WERI-Rb-1 (cell line): ENCODE measurements at regions not wholly inside any gene's neighbourhood (a gene's known extent, or its start where the extent isn't known, plus 50 kb on each side); places are given as distances from the start of the nearest gene placed in this dataset.

ENCODE experiments used
- DNase-seq: peaks from one replicate; pipeline ENCODE4 v3.0.0-alpha.2; 2020
- H3K27ac ChIP-seq: fragments of 250-450 bp; sonication (Bioruptor Pico); 2 replicates; pipeline ENCODE4 v1.5.1; 2020; ENCODE audit warnings: mild to moderate bottlenecking, moderate library complexity
- H3K27me3 ChIP-seq: fragments of 250-450 bp; sonication (Bioruptor Pico); 2 replicates; pipeline ENCODE4 v1.5.1; 2021; ENCODE audit warnings: mild to moderate bottlenecking, low read depth, moderate library complexity; ENCODE audit not compliant: insufficient read depth, severe bottlenecking
- H3K36me3 ChIP-seq: fragments of 250-450 bp; sonication (Bioruptor Pico); 2 replicates; pipeline ENCODE4 v1.5.1; 2020; ENCODE audit warnings: mild to moderate bottlenecking, moderate library complexity
- H3K4me3 ChIP-seq: 2 replicates; pipeline ENCODE4 v1.5.1; 2011; ENCODE audit warnings: low read depth, mild to moderate bottlenecking, control low read depth, low read length
- H3K9me3 ChIP-seq: fragments of 250-450 bp; sonication (Bioruptor Pico); 2 replicates; pipeline ENCODE4 v1.5.1; 2021; ENCODE audit warnings: mild to moderate bottlenecking, moderate library complexity; ENCODE audit not compliant: severe bottlenecking
- TF ChIP-seq, protein P1 (sequence below): IDR thresholded peaks from 2 replicates; pipeline ENCODE4 v1.5.1; 2011; ENCODE audit warnings: low read depth, mild to moderate bottlenecking, control low read depth, inconsistent platforms, low read length

GRCh38 chr2:18998491-18998890, 359.9 kb downstream of the OSR1 start:
- peaks cover 77% of the 10 kb centered on the region for H3K27me3 ChIP-seq

DNA sequence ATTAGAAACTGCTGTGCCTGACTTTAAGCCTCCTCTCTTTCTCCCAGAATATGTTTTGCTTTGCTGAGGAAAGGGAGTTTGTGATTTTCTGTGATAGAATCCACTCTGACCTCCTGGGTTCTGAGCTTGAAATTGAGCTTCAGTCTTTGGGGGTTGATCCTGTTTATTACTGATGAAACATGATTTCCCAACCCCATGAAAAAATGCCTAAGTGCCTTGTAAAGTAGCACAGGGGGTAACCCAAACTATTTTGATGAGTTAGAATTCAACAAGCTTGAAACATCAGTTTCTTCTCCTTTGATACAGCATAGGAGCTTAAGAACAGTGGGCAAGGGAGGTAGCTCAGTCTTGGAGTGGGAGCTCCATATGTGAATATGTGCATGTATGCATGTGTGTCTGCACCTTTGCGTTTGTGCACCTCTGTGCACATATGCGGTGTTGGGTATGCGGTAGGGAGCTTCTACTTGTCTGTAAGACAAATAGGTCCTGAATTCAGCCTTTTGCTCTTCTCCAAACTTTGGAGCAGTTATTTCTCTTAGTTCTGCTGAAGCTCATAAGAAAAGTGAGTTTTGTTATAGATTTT, 364.6 kb downstream of the OSR1 start:
- no peaks in the 10 kb centered on the region for H3K36me3 ChIP-seq
- DNase-seq, result no peak
- TF ChIP-seq, protein P1, sequence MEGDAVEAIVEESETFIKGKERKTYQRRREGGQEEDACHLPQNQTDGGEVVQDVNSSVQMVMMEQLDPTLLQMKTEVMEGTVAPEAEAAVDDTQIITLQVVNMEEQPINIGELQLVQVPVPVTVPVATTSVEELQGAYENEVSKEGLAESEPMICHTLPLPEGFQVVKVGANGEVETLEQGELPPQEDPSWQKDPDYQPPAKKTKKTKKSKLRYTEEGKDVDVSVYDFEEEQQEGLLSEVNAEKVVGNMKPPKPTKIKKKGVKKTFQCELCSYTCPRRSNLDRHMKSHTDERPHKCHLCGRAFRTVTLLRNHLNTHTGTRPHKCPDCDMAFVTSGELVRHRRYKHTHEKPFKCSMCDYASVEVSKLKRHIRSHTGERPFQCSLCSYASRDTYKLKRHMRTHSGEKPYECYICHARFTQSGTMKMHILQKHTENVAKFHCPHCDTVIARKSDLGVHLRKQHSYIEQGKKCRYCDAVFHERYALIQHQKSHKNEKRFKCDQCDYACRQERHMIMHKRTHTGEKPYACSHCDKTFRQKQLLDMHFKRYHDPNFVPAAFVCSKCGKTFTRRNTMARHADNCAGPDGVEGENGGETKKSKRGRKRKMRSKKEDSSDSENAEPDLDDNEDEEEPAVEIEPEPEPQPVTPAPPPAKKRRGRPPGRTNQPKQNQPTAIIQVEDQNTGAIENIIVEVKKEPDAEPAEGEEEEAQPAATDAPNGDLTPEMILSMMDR, result no peak
- H3K27ac ChIP-seq, result no peak overlapping the region
- H3K9me3 ChIP-seq, result no peaks in the 10 kb centered on the region
- H3K4me3 ChIP-seq, result no peak overlapping the region
- H3K27me3 ChIP-seq, result peaks cover 66% of the 10 kb centered on the region

More at GRCh38 chr2:18998491-18998890, 359.9 kb downstream of the OSR1 start:
- TF ChIP-seq, protein P1, result no peak
- H3K9me3 ChIP-seq, result no peaks in the 10 kb centered on the region
- no peak overlapping the region for H3K27ac ChIP-seq
- DNase-seq, result no peak
- H3K36me3 ChIP-seq, result no peaks in the 10 kb centered on the region
- H3K4me3 ChIP-seq, result no peak overlapping the region

GRCh38 chr2:18991177-18992168, 366.9 kb downstream of the OSR1 start:
- no peak for DNase-seq

DNA sequence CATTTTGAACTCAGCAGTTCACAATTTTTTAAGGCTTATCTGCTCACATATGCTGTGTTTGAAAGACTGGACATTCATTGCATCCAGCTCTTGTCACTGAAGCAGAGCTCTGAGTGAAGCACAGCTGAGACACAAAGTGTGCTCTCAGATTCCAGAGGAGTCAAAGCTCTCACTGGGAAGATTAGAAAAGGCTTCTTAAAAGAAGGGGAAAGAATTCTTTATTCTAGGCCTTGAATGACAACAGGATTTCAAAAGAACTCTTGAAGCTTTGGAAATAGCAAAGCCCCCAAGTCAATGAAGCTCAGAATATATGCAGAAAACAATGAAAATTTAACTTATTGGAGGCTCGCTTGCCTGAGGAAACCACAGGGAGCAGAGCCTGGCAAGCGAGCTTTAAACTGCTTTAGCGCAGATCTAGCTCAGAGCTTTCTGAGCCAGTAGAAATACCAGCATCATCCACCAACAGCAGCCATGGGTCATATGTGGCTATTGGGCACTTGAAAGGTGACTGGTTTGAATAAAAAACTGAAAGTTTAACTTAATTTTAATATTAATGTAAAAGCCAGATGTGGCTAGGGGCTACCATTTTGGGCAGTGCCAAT, 369.7 kb downstream of the OSR1 start:
- Histone ChIP-seq H3K27me3 (peaks cover 65% of the 10 kb centered on the region), H3K36me3 (no peaks in the 10 kb centered on the region), H3K9me3 (no peaks in the 10 kb centered on the region), H3K4me3 (no peak overlapping the region), H3K27ac (no peak overlapping the region)
- DNase-seq, result no peak
- TF ChIP-seq, protein P1, result no peak

More at GRCh38 chr2:18991177-18992168, 366.9 kb downstream of the OSR1 start:
- Histone ChIP-seq H3K9me3 (no peaks in the 10 kb centered on the region), H3K4me3 (no peak overlapping the region), H3K36me3 (no peaks in the 10 kb centered on the region), H3K27me3 (peaks cover 66% of the 10 kb centered on the region), H3K27ac (no peak overlapping the region)
- TF ChIP-seq, protein P1, result no peak

DNA sequence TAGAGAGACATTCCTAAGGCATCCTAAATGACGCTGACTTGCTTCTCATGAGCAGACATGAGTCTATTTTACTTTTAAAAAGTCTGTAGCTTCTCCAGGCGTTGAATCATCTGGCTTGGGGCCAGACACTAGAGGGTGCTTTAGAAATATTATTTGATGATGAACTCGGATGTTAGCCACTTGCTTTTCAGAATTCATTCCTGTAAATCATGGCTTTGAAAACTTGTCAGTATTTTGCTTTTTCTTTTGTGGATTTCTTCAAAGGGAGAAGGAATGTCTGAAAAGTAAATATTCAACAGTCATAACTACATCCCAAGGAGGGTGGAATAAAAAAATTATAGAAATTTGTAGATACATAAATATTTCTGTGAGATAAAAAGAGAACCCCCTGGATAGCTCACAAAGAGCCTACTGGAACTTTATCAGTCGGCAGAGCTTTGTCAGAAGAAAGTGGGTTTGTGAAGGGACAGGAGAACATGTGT, 370.8 kb downstream of the OSR1 start:
- H3K4me3 ChIP-seq, result no peak overlapping the region
- no peaks in the 10 kb centered on the region for H3K36me3 ChIP-seq
- no peaks in the 10 kb centered on the region for H3K9me3 ChIP-seq
- TF ChIP-seq, protein P1, result no peak
- H3K27me3 ChIP-seq, result peaks cover 63% of the 10 kb centered on the region
- no peak overlapping the region for H3K27ac ChIP-seq
- DNase-seq, result no peak
